K562 (cell line): ENCODE measurements at regions not wholly inside any gene's neighbourhood (a gene's known extent, or its start where the extent isn't known, plus 50 kb on each side); places are given as distances from the start of the nearest gene placed in this dataset.
"Not testable (repeated sequence)": the region's sequence is repeated elsewhere in the genome, so short reads cannot be mapped to it uniquely, and the experiment has no call there.

Source experiments
- ATAC-seq: fragments of 200-7000 bp; cut with Tn5 transposase; 3 replicates; pipeline ENCODE4 v1.9.1; 2020; ENCODE audit warnings: moderate library complexity
- BruUV-seq: library from RNA; stranded (reverse); fragments of 400-500 nt; replicated peaks from 2 replicates; lab custom pipeline; 2021; lab: Mats Ljungman, UMichigan
- CTCF ChIA-PET: fragments of 300-600 bp; formaldehyde crosslinking; extraction: SDS; loops from one replicate; lab custom pipeline; 2021; ENCODE audit warnings: low intra/inter-chr PET ratio; lab: Yijun Ruan, JAX
- POLR2A ChIA-PET: fragments of 300-600, 350-650 bp; sonication (Branson Sonifier 250); formaldehyde crosslinking; extraction: SDS; loops from one replicate; lab custom pipeline; 2021; ENCODE audit warnings: antibody characterized with exemption, inconsistent platforms; lab: Yijun Ruan, JAX
- DNase-seq, 4 experiments: peaks; one replicate each; pipeline versions ENCODE4 v3.0.0 to v3.0.0-alpha.2; 2011 to 2018; ENCODE audit warnings: low spot score in 3 of 4, mixed read lengths in 3 of 4; ENCODE audit errors: extremely low read depth in 1 of 4
- FAIRE-seq: peaks from 2 replicates; lab custom pipeline; 2011; peaks lifted over from hg19 to GRCh38; lab: Jason Lieb, UNC
- H2AFZ ChIP-seq: 2 replicates; pipeline ENCODE4 v1.6.0; 2011; ENCODE audit warnings: low read depth, low read length, control low read depth, inconsistent platforms
- H3K27ac ChIP-seq: fragments of 200-600 bp; 3 replicates; pipeline ENCODE4 v1.8.0; 2011; ENCODE audit warnings: low read depth, mild to moderate bottlenecking, control low read depth, inconsistent platforms, low read length, moderate library complexity, mixed read lengths; ENCODE audit errors: extremely low read depth
- H3K27me3 ChIP-seq, 2 experiments: fragments of 300-600 bp in 1 of 2; 2 replicates in 1 of 2; 3 replicates in 1 of 2; pipeline versions ENCODE4 v1.6.0 to v1.8.0; 2011; ENCODE audit warnings: inconsistent platforms in 2 of 2, low read length in 2 of 2, mild to moderate bottlenecking in 1 of 2, mixed read lengths in 1 of 2, moderate library complexity in 1 of 2; ENCODE audit not compliant: control insufficient read depth in 2 of 2, insufficient read depth in 2 of 2
- H3K36me3 ChIP-seq: fragments of 300-600 bp; 3 replicates; pipeline ENCODE4 v1.8.0; 2011; ENCODE audit warnings: mild to moderate bottlenecking, low read length, inconsistent platforms; ENCODE audit not compliant: control insufficient read depth, insufficient read depth
- H3K4me1 ChIP-seq, 2 experiments: fragments of 200-600 bp in 1 of 2; replicated peaks in 1 of 2; 2 replicates in 1 of 2; 3 replicates in 1 of 2; pipeline versions ENCODE4 v1.5.1 to v1.8.0; 2011; ENCODE audit warnings: inconsistent platforms in 2 of 2, low read length in 2 of 2, mild to moderate bottlenecking in 1 of 2, mixed read lengths in 1 of 2, moderate library complexity in 1 of 2; ENCODE audit not compliant: control insufficient read depth in 2 of 2, insufficient read depth in 2 of 2
- H3K4me2 ChIP-seq: 2 replicates; pipeline ENCODE4 v1.6.1; 2011; ENCODE audit warnings: low read length, control low read depth, inconsistent platforms, mixed read lengths; ENCODE audit not compliant: insufficient read depth
- H3K4me3 ChIP-seq: fragments of 200-600 bp; sonication (generic), shearing (Covaris generic); 2 replicates; pipeline ENCODE4 v1.5.1; 2016; ENCODE audit warnings: control low read depth, inconsistent platforms
- H3K79me2 ChIP-seq: fragments of 200-600 bp; 3 replicates; pipeline ENCODE4 v1.8.0; 2011; ENCODE audit warnings: low read length, inconsistent platforms; ENCODE audit not compliant: control insufficient read depth, insufficient read depth
- H3K9ac ChIP-seq, 2 experiments: 2 replicates each; pipeline versions ENCODE4 v1.6.0 to v1.6.1; 2011; ENCODE audit warnings: low read depth in 2 of 2, low read length in 2 of 2, control low read depth in 1 of 2, inconsistent platforms in 1 of 2, mild to moderate bottlenecking in 1 of 2, mixed read lengths in 1 of 2; ENCODE audit not compliant: insufficient read depth in 1 of 2
- H3K9me1 ChIP-seq: one replicate; pipeline ENCODE4 v1.6.0; 2011; ENCODE audit warnings: inconsistent platforms, mild to moderate bottlenecking, low read length, moderate library complexity; ENCODE audit not compliant: control insufficient read depth, insufficient read depth
- H3K9me3 ChIP-seq: replicated peaks from 2 replicates; pipeline ENCODE4 v1.5.1; 2011; ENCODE audit warnings: low read depth, low read length, inconsistent platforms; ENCODE audit not compliant: control insufficient read depth, insufficient read depth
- H4K20me1 ChIP-seq: replicated peaks from 2 replicates; pipeline ENCODE4 v1.6.1; 2011; ENCODE audit warnings: low read length, inconsistent platforms, mixed read lengths; ENCODE audit not compliant: control insufficient read depth, insufficient read depth
- WGBS: fragments of 100-300 bp; shearing (Covaris generic); methylation state at CpG from one replicate; pipeline ENCODE4 v1.1.6; 2016; ENCODE audit warnings: low coverage, mixed read lengths; ENCODE audit not compliant: insufficient coverage; ENCODE audit errors: missing lambda C conversion rate; 5-methylcytosine and 5-hydroxymethylcytosine counted together
- in situ Hi-C: fragments of 300-500 bp; cut with MboI; formaldehyde crosslinking; loops from 4 replicates; pipeline ENCODE4 v1.15.0; 2018; ENCODE audit warnings: inconsistent platforms, mixed read lengths
- intact Hi-C: fragments of 100-400 bp; cut with micrococcal nuclease; formaldehyde crosslinking; loops from 2 replicates; pipeline ENCODE4 v1.14.2; 2022

DNA sequence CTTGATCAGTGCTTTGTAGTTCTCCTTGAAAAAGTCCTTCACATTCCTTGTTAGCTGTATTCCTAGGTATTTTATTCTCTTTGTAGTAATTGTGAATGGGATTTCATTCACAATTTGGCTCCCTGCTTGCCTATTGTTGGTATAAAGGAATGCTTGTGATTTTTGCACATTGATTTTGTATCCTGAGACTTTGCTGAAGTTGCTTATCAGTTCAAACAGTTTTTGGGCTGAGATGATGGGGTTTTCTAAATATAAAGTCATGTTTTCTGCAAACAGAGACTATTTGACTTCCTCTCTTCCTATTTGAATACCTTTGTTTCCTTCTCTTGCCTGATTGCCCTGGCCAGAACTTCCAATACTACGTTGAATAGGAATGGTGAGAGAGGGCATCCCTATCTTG lies 462.5 kb upstream of the GCFC2 start:
- H3K9ac ChIP-seq, H3K4me2 ChIP-seq, H3K79me2 ChIP-seq, DNase-seq, ATAC-seq, in situ Hi-C loops, CTCF ChIA-PET, intact Hi-C loops, H4K20me1 ChIP-seq, H3K4me1 ChIP-seq, H3K9me3 ChIP-seq, H3K27ac ChIP-seq, POLR2A ChIA-PET, H3K4me3 ChIP-seq, H3K9me1 ChIP-seq, H2AFZ ChIP-seq, BruUV-seq, H3K27me3 ChIP-seq, FAIRE-seq, H3K36me3 ChIP-seq: not testable (repeated sequence)
- 0% methylated on average over 1 of the region's 1 CpG for WGBS

GRCh38 chr2:76172154-76172595 lies 461.5 kb upstream of the GCFC2 start:
- CTCF ChIA-PET, H3K27ac ChIP-seq, FAIRE-seq, ATAC-seq, H3K79me2 ChIP-seq, H3K9me3 ChIP-seq, H3K9me1 ChIP-seq, POLR2A ChIA-PET, H3K27me3 ChIP-seq, H3K4me2 ChIP-seq, H3K9ac ChIP-seq, intact Hi-C loops, H3K4me1 ChIP-seq, H3K4me3 ChIP-seq, in situ Hi-C loops, DNase-seq, H4K20me1 ChIP-seq, BruUV-seq, H3K36me3 ChIP-seq, H2AFZ ChIP-seq: not testable (repeated sequence)
